Lower leg skin (tissue), 4 donors: ENCODE measurements at regions not wholly inside any gene's neighbourhood (a gene's known extent, or its start where the extent isn't known, plus 50 kb on each side); places are given as distances from the start of the nearest gene placed in this dataset.

Source experiments
- DNase-seq, 2 donors: peaks; one replicate each; pipeline ENCODE4 v3.0.0-alpha.2; 2019; ENCODE audit warnings: low spot score in 2 of 2
- H3K4me3 ChIP-seq: fragments of 200-600 bp; sonication (generic); 2 replicates; pipeline ENCODE4 v1.5.1; 2017; ENCODE audit warnings: mild to moderate bottlenecking, low read depth; ENCODE audit not compliant: poor library complexity, severe bottlenecking
- POLR2A ChIP-seq, 2 donors: fragments of 450-650 bp; IDR thresholded peaks; one replicate each; pipeline ENCODE4 v1.6.1; 2016 to 2017; ENCODE audit warnings: antibody characterized with exemption in 2 of 2, mild to moderate bottlenecking in 1 of 2, moderate library complexity in 1 of 2
- WGBS, 2 donors: methylation state at CpG; one replicate each; pipeline ENCODE4 v1.1.5; 2018; 5-methylcytosine and 5-hydroxymethylcytosine counted together
- intact Hi-C: fragments of 100-400 bp; cut with DNase I; formaldehyde crosslinking; loops from one replicate; pipeline ENCODE4 v1.15.0; 2023; ENCODE audit warnings: low total_unique reads
- TF ChIP-seq, protein P1 (sequence below), 3 donors: fragments of 450-650 bp; IDR thresholded peaks; one replicate each; pipeline ENCODE4 v1.5.1; 2016; ENCODE audit warnings: antibody characterized with exemption in 3 of 3, mild to moderate bottlenecking in 3 of 3, moderate library complexity in 2 of 3

DNA sequence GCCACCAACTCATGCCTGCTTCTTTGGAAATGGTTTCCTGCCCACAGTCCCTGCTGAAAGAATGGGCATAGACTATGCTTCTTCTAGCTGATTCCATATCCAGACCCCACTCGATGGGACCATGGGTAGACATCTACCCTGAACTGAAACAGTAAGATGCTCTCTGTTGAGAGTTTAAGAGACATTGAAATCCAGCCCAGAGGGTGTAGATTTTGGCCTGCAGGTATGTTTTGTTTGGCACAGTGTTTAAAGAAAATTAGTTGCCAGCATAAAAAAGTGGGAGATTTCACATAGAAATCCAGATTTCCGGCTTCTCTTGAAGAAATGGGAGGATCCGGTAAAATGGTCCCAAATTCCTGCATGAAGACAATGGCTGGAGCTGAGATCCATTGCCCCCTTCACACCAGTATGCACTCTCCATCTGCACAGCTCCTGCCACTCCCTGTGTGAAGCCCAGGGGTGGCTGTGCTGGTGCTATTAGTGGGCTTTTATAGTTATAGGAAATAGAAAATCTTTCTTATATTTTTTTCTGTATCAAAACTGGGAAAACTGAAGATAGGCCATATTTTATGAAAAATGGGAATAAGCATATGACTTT, 218.1 kb downstream of the PTEN start:
- intact Hi-C loops, result no loop called here

DNA sequence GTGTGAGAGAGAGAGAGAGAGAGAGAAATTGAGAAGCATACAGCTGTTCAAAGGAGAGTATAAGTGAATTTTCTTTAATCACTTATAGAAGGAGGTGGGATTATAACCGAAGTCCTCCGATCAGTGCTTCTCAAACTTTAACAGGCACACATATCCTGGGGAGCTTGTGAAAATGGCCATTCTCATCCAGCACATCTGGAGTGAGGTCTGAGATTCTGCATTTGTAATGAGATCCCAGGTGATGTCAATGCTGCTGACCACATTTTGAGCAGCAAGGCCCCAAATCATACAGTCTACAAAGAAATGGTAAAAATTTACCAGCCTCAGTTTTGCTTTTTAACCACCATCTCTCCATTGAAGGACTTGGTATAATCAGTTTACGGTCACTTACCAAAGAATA, 219.0 kb downstream of the PTEN start:
- DNase-seq, result no peak
- 86 to 92% methylated on average over 3 of the region's 3 CpGs for WGBS, 2 donors
- no peak overlapping the region for H3K4me3 ChIP-seq
- intact Hi-C loops, result no loop called here
- TF ChIP-seq, protein P1, sequence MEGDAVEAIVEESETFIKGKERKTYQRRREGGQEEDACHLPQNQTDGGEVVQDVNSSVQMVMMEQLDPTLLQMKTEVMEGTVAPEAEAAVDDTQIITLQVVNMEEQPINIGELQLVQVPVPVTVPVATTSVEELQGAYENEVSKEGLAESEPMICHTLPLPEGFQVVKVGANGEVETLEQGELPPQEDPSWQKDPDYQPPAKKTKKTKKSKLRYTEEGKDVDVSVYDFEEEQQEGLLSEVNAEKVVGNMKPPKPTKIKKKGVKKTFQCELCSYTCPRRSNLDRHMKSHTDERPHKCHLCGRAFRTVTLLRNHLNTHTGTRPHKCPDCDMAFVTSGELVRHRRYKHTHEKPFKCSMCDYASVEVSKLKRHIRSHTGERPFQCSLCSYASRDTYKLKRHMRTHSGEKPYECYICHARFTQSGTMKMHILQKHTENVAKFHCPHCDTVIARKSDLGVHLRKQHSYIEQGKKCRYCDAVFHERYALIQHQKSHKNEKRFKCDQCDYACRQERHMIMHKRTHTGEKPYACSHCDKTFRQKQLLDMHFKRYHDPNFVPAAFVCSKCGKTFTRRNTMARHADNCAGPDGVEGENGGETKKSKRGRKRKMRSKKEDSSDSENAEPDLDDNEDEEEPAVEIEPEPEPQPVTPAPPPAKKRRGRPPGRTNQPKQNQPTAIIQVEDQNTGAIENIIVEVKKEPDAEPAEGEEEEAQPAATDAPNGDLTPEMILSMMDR (IDR thresholded peaks at IDR 0.05), result no peak
- TF ChIP-seq POLR2A (IDR thresholded peaks at IDR 0.05), result no peak

More for the DNA sequence above, 218.1 kb downstream of the PTEN start:
- WGBS, 2 donors, result 83 to 86% methylated on average over 3 of the region's 3 CpGs
- no peak for DNase-seq
- TF ChIP-seq POLR2A (IDR thresholded peaks at IDR 0.05), result no peak
- TF ChIP-seq, protein P1 (IDR thresholded peaks at IDR 0.05), result no peak
- H3K4me3 ChIP-seq, result no peak overlapping the region

DNA sequence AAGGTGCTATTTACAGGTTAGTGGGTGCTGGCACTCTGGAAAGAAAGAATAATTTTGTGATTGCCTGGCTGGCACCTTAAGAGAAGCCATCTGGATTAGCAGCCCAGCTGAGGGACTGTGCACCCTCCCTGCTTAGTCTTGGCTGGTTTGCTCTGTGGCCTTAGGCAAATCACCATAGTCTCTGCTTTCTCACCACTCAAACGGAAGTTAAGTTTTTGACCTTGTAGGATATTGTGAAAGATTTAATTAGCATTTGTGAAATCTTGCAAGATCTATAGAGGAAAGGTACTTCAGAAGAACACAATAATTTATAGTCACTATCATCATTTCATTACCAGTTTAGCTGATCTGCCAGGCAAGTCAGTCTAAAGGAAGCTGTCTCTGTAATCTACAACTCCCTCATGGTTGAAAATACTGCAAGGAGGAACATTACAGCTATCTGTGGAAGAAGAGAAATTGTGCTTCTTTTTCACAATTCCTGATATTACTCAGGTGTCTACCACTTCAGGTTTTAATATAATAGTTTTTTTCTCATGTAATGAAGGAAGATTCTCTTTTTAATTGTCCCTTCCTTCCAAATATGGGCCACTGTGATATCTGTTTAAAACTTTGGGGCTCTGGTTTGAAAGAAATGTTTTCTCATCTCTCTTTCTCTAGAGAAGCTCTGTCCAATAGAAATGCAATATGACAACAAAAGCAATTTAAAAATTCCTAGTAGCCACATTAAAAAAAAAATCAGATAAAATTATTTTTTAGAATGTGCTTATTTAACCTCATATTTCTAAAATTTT, 219.6 kb downstream of the PTEN start:
- TF ChIP-seq POLR2A (IDR thresholded peaks at IDR 0.05), result no peak
- TF ChIP-seq, protein P1 (IDR thresholded peaks at IDR 0.05), result no peak
- WGBS, 2 donors, result 33 to 37% methylated on average over 1 of the region's 1 CpG
- no peak for DNase-seq
- intact Hi-C loops, result no loop called here
- H3K4me3 ChIP-seq, result no peak overlapping the region

DNA sequence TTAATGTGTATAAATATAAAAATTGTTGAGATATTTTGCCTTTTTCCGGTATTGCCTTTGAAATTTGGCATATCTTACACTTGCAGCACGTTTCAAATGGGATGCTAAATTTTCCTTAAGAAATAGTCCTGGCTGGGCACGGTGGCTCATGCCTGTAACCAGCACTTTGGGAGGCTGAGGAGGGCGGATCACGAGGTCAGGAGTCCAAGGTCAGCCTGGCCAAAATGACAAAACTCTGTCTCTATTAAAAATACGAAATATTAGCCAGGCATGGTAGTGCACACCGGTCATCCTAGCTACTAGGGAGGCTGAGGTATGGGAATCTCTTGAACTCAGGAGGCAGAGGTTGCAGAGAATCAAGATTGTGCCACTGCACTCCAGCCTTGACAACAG, 220.2 kb downstream of the PTEN start:
- intact Hi-C loops, result no loop called here

DNA sequence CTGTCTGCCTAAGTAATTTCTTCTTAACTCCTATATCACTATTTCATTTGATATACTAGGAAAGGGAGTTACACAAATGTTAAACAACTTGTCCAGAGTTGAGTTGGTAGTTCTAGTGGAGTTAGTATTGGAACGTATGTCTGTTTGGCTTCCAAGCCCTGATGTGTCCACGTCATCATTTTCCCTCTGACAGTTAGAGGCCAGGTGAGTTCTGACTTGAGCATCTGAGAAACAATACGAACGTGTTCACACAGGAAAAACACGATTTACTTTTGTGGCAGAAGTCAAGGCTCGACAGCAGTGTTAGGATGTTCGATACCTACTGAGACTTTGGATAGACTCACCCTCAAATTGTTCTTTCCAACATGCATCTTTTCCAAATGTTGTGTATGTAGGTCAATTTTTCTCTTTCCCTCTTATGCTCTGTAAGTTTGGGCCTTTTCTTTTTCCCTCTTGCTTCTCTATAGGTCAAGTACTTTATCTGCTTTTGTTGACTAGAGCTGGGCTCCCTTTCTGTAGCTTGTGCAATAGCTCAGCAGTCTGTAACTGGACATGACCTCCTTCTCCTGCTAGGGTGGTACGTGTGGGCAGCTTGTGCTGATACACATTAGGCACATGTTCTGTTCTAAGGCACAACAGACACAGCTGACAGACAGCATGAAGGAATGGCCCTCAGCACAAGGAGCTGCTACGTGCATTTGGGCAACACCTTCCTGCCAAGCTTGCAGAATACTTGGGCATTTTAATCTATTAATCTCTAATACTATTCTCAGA, 222.9 kb downstream of the PTEN start:
- TF ChIP-seq, protein P1 (IDR thresholded peaks at IDR 0.05), result no peak
- TF ChIP-seq POLR2A (IDR thresholded peaks at IDR 0.05), result no peak

More for the DNA sequence above, 220.2 kb downstream of the PTEN start:
- no peak overlapping the region for H3K4me3 ChIP-seq
- DNase-seq, result no peak
- TF ChIP-seq, protein P1 (IDR thresholded peaks at IDR 0.05), result no peak
- no peak for TF ChIP-seq POLR2A (IDR thresholded peaks at IDR 0.05)
- WGBS, 2 donors, result 88 to 93% methylated on average over 7 of the region's 7 CpGs

More for the DNA sequence above, 222.9 kb downstream of the PTEN start:
- H3K4me3 ChIP-seq, result no peak overlapping the region
- intact Hi-C loops, result no loop called here
- 59 to 74% methylated on average over 9 of the region's 9 CpGs for WGBS, 2 donors
- DNase-seq, result no peak
